ENCODE measurements at regions not wholly inside any gene's neighbourhood (a gene's known extent, or its start where the extent isn't known, plus 50 kb on each side); places are given as distances from the start of the nearest gene placed in this dataset.

DNA sequence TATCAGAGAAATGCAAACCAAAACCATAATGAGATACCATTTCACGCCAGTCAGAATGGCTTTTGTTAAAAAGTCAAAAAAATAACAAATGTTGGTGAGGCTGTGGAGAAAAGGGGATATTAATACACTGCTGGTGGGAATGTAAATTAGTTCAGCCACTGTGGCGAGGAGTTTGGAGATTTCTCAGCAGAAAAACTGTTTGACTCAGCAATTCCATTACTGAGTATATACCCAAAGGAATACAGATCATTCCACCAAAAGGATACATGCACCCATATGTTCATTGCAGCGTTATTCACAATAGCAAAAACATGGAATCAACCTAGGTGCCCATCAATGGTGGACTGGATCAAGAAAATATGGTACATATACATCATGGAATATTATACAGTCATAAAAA lies 54.5 kb upstream of the WDR75 start:
- TF ChIP-seq CTCF (IDR thresholded peaks at IDR 0.05; ENCODE audit: poor library complexity): no peak
- TF ChIP-seq EZH2phosphoT487 (IDR thresholded peaks at IDR 0.05; ENCODE audit: low read depth, severe bottlenecking, unreplicated experiment): no peak
- no peak for TF ChIP-seq EZH2 (IDR thresholded peaks at IDR 0.05; ENCODE audit: borderline replicate concordance)
